GM18861 (cell line): ENCODE measurements at regions not wholly inside any gene's neighbourhood (a gene's known extent, or its start where the extent isn't known, plus 50 kb on each side); places are given as distances from the start of the nearest gene placed in this dataset.
"Not testable (repeated sequence)": the region's sequence is repeated elsewhere in the genome, so short reads cannot be mapped to it uniquely, and the experiment has no call there.

Experiments
- ATAC-seq: cut with Tn5 transposase; IDR thresholded peaks from one replicate; pipeline ENCODE4 v1.9.1; 2021; ENCODE audit not compliant: unreplicated experiment

DNA sequence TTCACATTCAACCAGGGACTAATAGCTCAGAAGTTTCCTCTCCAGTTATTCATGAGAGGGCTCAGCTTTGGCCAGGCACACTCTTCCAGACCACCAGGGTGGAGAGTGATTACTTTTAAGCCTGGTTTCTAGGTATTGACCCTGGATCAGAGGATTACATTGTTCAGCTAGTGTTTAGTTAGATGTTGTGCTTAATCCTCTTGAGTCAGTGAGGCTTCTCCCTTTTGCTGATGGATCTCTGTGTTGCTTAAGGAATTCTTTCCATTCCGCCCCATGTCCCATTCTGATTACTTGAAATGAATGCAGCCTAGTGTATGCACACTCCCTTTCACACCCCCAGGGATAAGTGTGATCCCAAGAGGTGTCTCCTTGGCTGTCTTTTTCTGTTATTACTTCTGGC is 271.7 kb upstream of the ANO5 start:
- no peak for ATAC-seq

DNA sequence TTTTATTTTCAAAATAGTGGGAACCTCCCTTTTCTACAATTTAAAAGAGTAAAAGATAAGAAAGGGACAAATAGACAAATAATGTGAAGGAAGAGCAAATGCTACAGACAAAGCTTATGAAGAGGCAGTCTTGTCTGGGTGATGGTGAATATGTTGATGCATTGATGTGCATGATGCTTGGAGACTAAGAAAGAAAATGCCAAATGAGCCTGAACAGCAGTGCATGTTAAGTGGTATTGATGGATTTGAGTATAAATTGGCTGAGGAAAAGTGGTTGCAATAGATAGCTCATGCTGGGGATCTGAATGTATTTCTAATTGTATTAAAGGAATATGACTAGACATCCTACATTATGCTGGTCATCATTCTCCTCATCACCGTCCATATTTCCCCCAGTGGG is 268.6 kb upstream of the ANO5 start:
- ATAC-seq = no peak

DNA sequence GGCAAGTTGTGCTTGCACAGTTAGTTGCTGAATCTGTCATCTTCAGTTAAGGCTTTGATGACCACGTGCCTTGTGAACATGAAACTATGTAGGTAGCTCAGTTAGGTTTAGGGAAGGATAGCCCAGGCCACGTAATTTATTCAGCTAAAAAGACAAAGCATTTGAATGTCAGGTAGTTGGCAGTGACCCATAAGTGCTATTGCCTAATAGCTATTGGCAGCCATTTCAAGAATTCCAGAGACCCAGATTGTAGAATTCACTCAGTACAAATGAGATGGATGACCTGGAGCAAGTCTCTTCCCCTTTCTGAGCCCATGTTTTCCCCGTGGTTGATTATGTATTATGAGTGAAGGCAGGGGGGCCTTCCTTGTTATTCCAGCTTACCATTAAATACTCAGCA is 265.3 kb upstream of the ANO5 start:
- no peak for ATAC-seq

DNA sequence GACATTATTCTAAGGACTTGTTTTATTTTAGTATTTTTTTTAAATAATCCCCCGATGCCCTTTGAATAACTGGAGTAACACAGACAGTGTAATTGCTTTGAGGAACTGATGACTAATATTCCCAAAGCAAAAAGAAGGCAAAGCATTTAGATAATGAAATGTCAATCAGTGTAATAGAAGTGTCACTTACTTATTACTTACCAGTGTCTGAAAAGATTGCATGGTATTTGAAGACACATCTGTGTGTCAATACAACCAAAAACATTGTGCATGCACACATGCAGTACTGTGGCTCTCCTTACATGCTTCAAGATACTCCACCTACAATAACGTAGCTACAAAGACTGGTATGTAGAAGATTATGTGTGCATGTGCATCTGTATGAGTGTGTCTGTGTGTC is 264.0 kb upstream of the ANO5 start:
- ATAC-seq = no peak

DNA sequence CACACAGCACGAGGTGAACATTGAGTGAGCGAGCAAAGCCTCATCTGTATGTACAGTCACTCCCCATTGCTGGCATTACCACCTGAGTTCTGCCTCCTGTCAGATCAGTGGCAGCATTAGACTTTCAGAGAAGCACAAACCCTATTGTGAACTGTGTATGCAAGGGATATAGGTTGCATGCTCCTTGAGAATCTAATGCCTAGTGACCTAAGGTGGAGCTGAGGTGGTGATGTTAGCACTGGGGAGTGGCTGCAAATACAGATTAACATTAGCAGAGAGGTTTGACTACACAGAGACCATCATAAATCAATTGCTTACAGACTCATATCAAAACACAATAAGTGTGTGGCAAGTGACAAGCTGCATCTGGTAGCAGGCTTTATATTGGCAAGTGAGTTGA is 262.5 kb upstream of the ANO5 start:
- no peak for ATAC-seq

DNA sequence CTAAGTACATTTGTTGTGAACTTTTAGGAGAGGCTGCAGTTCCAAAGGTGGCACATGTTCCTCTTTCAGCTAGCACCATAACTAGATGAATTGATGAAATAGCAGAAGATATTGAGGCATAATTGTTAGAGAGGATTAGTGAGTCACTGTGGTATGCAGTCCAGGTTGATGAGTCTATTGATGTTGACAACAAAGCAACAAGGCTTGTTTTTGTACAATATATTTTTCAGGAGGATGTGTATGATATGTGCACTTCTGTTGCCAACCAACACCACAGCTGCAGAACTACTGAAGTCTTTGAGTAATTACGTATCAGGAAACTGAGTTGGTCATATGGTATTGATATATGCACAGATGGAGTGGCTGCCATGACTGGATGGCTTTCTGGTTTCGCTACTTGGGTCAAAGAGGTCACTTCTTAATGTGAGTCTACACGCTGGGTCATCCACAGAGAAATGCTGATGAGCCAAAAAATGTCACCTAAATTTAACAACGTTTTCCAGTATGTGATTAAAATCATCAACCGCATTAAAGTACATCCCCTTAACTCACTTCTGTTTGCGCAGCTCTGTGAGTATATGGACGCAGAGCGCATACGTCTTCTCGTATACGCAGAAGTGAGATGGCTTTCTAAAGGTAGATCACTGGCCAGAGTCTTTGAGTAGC is 261.3 kb upstream of the ANO5 start:
- ATAC-seq = no peak

DNA sequence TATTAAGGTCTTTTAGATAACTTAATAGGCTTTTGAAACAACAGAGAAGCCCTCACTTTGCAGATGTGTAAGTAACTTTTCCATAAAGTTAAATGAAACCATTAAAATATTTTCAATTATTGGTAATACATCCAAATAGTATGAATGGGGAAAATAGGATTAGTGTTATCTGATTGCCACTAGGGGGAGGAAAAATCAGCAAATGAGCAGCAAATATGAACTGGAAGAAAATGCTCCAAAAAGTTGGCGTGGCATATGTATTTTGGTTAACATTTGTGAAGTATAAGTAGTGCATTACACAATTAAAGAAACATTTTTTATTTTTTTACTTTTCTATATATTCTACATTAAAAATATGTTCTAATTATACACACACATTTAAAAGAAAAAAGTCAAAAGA is 259.8 kb upstream of the ANO5 start:
- ATAC-seq = no peak

DNA sequence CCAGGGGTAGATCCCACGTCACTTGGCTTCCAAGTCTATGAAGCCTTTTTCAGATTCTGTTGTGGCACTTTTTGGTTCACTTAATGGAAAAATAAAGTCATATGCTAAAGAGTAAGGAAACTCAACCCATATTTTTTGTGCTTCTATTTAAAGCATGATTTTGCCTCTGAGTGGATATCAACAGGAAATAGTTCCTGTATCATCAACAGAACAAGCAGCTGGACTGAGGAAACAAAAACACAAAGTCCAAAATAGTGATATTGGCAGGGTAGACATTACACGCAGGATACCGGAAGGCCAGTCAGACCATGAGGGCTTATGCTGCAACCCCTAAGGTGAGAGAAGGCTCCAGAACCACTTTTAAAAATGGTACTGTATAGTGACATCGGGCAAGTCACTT is 248.3 kb upstream of the ANO5 start:
- no peak for ATAC-seq

DNA sequence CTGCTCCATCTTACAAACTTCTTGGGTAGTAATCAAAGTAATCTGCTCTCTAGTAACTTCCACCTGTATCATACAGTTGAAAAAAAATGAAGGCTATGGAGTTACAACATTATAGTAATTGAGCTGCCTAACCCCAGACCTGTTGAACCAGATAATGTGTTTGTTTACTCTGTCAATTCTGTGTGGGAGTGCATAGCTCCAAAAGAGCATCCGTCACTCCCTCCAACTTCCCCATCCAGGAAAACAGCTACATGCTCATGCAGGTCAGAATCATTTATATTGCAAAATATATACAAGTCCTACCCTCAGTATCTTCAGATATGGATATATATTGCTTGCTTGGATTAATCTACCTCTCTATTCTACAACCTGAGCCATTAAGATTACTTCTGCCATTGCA is 244.0 kb upstream of the ANO5 start:
- no peak for ATAC-seq

DNA sequence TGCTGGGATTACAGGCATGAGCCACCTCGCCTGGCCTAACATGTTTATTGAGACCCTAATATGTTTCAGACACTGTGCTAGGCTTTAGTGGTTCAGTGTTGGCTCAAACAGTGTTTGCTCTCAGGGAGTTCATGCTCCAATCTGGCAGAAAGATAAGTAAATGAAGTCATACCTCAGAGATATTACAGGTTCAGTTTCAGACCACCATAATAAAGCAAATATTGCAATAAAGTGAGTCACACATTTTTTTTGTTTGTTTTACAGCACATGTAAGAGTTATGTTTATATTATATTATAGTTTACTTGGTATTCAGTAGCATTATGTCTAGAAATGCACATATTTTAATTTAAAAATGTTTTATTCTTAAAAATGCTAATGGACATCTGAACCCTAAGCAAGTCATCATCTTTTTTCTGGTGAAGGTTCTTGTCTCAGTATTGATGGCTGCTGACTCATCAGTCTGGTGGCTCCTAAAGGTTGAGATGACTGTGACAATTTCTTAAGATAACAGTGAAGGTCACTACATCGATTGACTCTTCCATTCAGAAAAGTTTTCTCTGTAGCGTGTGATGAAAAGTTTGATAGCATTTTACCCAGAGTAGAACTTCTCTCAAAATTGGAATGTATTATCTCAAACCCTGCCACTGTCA is 243.0 kb upstream of the ANO5 start:
- no peak for ATAC-seq

DNA sequence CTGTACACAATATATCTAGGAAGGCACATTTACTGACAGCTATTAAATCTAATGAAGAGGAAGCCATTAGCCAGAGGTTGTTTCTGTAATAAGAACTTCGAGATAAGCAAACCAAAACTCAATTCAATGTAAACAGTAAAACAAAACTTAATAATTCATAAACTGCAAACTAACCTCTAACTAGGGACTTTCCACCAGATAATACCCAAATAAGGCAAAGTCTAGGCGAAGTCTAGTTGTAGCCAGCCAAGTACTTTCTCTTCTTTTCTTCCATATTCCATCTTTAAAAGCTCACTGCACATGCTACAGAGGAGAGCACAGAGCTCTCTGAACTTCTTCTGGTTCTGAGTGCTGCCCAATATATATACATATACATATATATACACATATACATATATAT is 229.9 kb upstream of the ANO5 start:
- peak; percentile 63 for ATAC-seq

DNA sequence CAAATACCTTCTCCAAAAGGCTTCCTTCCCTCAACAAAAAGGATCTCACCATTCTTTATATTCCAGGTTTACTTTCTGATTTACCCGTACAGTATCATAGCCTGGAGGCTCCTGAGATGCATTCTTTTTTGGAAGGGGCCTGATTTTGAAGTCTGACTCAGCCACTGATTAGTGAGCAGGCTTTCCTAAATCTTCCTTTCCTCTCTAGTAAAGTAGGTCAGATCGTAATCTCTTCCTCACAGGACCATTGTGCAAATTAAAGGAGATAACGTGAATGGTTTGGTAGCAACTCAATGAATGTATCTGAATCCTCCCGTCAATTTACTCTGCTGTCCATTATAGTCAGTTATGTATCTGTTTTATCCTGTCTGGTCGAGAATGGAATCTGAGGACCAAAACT is 227.7 kb upstream of the ANO5 start:
- no peak for ATAC-seq

DNA sequence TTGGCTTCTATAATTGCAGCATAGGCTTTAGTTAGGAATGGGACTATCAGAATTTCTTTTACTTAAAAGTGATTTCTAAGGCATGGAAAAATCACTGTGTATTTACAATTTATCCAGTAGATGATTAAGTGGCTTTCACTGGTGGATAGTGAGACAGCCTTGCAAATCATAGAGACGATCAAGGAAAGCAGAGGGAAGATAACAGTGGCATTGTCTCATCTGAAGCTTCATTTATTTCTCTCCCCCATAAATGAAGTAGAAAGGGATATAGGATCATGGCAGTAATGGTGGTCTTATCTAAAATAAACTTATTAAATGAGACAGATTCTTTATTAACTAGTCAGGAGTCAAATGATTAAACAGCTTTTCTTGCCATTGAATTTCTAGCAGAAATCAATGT is 224.2 kb upstream of the ANO5 start:
- no peak for ATAC-seq

DNA sequence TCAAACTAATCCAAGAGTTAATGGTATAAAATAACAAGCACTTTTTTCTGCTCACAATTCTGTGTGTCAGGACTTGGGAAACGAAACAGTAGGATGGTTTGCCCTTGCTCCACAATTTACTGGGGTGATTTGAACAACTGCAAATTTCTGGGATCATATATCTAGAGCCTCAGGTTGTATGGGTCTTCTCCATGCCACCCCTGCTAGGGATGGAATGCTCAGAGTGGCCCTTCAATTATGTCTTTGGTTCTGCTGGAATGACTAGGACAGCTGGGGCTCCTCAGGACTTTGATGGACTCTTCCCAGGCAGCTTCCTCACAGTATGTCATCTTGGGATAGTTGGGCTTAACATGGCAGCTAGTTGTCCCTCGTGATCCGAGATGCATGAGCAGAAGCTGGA is 223.0 kb upstream of the ANO5 start:
- no peak for ATAC-seq

DNA sequence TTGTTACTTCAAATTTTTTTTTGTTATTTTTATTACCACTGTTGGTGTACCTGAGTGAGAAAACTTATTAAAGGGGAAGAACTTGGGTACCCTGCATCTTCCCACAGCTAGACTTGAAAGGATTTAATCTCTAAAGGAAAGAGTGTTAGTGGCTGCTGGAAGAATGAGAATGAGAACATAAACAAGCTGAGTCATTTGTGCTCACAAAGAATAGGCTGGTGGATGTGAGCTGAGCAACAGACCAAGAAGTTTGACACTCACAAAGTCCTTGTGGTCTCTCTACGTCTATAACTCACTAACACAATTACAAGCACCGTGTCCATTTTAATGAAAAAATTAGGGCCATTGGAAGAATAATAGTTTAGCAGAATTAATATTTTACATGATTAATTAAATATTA is 217.6 kb upstream of the ANO5 start:
- ATAC-seq = no peak

DNA sequence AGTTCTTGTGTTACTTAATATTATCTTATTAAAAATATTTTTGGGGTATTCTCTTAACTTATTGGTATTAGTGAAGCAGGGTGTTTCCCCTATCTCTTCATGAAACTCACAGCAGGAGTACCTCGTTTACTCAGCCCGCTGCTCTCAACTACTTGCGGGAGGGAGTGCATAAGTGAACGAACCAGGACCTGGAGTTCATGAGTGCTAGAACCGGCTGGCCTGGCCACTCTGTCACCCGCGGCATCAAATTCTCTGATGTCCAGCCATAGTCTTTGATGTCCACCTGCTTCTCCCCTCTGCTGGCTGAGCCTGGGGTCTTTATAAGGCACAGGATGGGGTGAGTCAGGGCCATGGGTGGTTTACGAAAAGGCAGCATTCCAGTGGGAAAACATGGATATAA is 216.7 kb upstream of the ANO5 start:
- no peak for ATAC-seq

DNA sequence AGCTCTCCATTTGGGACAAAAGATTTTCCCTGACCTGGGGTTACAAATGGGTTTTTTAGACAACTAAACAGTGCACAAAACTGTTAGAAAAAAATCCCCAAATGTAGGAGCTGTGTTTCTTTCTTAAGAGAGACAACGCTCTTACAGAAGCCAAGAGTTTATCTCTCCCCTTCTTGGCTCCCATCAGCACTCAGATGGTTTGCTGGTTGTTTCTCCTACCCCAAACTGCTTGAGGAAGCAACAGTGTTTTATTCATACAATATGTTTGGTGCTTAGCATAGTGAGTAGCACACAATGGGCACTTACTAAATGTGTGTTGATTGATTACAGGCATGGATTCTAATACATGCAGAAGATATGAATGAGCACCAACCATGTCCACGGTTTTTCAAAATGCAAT is 209.5 kb upstream of the ANO5 start:
- no peak for ATAC-seq

DNA sequence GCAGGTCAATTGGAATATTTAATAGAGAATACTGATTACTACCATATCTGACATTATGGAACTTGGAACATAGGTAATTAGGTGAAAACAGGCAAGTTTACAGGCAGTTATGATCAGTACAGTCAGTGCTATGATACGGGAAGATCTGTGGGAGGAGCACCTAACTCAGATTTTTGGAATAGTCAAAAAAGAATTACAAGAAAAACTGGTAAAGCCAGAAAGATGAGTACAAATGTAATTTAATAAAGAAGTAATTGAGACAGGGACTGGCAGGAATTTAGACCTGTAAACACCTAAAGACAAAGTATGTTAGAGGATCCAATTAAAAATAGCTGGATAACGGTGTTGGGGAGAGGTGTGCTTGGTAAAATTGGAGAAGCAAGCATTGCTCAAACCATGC is 206.5 kb upstream of the ANO5 start:
- ATAC-seq = no peak

DNA sequence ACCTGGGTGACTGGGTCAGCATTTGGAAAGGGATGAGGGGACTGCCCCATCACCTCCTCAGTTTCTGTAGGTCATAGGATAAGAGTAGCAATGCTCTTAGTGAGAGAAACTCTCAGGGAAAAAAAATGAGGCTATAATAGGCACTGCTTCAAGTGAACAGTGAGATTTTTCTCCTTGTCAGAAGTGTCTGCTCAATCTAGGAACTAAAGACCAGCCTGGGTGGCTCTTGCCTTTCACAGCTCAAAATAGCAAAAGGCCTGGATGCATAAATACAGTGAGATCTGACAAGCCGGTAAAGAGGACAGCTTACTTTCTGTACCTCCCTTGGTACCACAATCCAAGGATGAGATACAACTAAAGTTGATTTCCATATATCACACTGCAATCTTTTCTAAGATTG is 205.6 kb upstream of the ANO5 start:
- no peak for ATAC-seq

DNA sequence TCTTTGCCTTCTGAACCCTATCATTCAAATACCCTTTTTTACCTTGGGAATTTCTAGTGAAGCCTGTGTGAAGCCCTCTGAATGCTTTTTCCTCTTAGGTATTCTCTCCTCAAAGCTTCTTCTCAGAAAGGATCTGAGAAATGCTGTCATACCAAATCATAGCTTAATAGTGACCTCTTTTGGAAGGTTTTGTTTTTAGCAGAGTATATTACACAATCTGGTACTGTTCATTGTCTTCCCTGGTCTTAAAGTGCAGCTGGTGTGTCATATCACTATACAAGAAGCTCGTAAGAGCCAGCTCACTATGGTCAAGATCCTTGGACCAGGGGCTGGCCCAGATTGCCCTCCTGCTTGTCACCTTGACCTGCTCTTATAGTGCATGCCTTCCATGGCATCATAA is 204.4 kb upstream of the ANO5 start:
- no peak for ATAC-seq

DNA sequence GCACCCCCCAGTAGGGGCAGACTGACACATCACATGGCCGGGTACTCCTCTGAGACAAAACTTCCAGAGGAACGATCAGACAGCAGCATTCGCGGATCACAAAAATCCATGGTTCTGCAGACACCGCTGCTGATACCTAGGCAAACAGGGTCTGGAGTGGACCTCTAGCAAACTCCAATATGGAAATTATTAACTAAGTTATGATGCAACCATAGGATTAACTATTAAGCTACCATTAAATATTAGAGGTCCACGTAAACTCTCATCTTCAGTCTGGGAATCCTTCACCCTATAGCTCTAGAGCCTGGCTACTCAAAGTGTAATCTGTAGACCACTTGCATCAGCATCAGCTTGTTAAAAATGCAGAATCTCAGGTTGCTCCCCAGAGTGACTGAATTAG is 191.1 kb upstream of the ANO5 start:
- ATAC-seq = not testable (repeated sequence)

DNA sequence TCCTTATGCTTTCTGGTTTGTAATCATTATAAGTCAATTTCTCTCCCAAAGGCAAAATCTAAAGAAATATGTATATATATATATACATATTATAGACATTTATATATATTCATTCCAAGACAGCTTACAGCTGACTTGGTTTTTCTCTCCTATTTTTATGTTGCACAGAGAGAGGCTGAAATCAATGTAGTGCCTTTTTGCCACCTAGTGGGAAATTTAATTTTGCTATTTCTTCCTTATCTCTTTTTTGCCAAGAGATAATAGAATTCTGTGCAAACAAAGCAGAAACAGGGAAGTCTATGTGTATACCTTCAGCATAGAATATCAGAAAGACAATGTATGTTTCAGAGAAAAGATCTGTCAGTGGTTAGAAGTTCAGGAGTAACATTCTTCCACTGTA is 186.0 kb upstream of the ANO5 start:
- ATAC-seq = no peak

DNA sequence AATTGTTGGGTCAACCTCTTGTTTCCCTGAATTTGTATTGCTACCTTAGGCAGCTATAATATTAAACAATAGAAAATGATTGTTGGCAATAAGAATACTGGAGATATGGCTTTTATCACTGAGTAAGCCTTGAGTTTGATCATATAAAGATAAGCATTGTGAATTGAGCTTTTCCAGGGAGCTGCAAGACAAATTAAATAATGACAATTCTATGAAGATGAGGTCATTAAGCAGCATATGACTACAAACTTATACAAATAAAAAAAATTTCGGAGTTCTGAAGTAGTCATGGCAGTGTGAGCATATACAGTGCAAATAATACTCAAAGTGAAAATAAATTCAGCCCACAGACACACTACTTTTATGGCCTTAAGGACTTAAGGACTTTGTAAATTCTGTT is 161.1 kb upstream of the ANO5 start:
- ATAC-seq = no peak
